Type B pancreatic cell (in vitro differentiated cells): ENCODE measurements at regions not wholly inside any gene's neighbourhood (a gene's known extent, or its start where the extent isn't known, plus 50 kb on each side); places are given as distances from the start of the nearest gene placed in this dataset.

ENCODE experiments used
- DNase-seq: peaks from one replicate; pipeline ENCODE4 v3.0.0; 2021; ENCODE audit warnings: mixed read lengths; ENCODE audit not compliant: unreplicated experiment; ENCODE audit errors: extremely low spot score
- H3K27ac Mint-ChIP-seq: 2 replicates; pipeline ENCODE4 v1.8.0; 2021; ENCODE audit warnings: mild to moderate bottlenecking, mixed read lengths
- H3K27me3 Mint-ChIP-seq: 2 replicates; pipeline ENCODE4 v1.8.0; 2021; ENCODE audit warnings: mixed read lengths
- H3K36me3 Mint-ChIP-seq: 2 replicates; pipeline ENCODE4 v1.8.0; 2021; ENCODE audit warnings: mixed read lengths
- H3K4me1 Mint-ChIP-seq: one replicate; pipeline ENCODE4 v1.8.0; 2021; ENCODE audit warnings: mixed read lengths; ENCODE audit not compliant: unreplicated experiment
- H3K4me3 Mint-ChIP-seq: 2 replicates; pipeline ENCODE4 v1.8.0; 2021; ENCODE audit warnings: mild to moderate bottlenecking, mixed read lengths
- H3K9me3 Mint-ChIP-seq: 2 replicates; pipeline ENCODE4 v1.8.0; 2021; ENCODE audit warnings: mixed read lengths
- TF ChIP-seq, protein P1 (sequence below): fragments of 200-600 bp; sonication (generic); conservative IDR thresholded peaks from 2 replicates; pipeline ENCODE4 v1.5.0; 2021; ENCODE audit warnings: antibody characterized with exemption, mild to moderate bottlenecking

DNA sequence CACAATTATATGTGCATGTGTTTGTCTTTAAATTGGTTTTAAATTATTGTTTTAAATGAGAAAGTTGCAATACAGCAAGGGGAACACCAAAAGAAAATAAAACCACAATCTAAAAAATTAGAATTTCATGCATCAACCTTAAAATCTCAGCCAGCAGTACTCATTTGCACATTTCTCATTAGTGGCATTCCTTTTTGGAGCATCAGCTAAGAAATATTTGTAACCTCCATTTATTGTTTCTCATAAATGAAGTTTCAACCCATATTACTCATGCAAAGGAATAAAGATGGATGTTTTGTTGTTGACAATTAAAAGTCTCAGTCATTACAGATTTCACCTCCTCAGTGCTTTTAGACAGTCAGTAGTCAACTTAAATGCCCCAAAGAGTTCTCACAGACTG is 160.1 kb downstream of the TBX15 start:
- DNase-seq = no peak
- Mint-ChIP-seq H3K36me3 (no peaks in the 10 kb centered on the region), H3K4me3 (no peak overlapping the region), H3K27me3 (no peaks in the 10 kb centered on the region), H3K9me3 (peaks cover 13% of the 10 kb centered on the region), H3K27ac (no peak overlapping the region), H3K4me1 (no peaks in the 10 kb centered on the region)
- TF ChIP-seq, protein P1, sequence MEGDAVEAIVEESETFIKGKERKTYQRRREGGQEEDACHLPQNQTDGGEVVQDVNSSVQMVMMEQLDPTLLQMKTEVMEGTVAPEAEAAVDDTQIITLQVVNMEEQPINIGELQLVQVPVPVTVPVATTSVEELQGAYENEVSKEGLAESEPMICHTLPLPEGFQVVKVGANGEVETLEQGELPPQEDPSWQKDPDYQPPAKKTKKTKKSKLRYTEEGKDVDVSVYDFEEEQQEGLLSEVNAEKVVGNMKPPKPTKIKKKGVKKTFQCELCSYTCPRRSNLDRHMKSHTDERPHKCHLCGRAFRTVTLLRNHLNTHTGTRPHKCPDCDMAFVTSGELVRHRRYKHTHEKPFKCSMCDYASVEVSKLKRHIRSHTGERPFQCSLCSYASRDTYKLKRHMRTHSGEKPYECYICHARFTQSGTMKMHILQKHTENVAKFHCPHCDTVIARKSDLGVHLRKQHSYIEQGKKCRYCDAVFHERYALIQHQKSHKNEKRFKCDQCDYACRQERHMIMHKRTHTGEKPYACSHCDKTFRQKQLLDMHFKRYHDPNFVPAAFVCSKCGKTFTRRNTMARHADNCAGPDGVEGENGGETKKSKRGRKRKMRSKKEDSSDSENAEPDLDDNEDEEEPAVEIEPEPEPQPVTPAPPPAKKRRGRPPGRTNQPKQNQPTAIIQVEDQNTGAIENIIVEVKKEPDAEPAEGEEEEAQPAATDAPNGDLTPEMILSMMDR = no peak

- Mint-ChIP-seq H3K9me3 (peaks cover 13% of the 10 kb centered on the region), H3K4me1 (no peaks in the 10 kb centered on the region), H3K27ac (no peak overlapping the region), H3K27me3 (no peaks in the 10 kb centered on the region), H3K36me3 (no peaks in the 10 kb centered on the region), H3K4me3 (no peak overlapping the region)
- TF ChIP-seq, protein P1 = no peak
- DNase-seq = no peak
Observed at GRCh38 chr1:118827636-118828035, 160.5 kb downstream of the TBX15 start.

DNA sequence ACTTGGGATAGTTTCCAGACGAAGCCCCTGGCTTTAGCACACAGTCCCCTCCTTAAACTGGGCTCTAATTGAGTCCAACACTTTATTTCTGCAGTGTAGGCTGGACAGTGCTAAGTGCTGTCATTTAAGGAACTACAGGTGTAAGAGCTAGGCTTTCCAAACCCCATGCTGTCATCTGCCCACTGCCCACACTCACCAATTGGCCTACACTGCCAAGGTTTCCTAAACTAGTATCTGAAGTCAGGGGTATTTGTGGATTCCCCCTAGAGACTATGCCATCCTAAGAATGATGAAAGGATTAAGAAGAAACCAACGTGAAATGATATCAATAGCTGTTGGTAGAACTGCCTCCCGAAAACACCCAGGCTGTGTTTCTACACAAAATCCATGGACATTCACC is 160.9 kb downstream of the TBX15 start:
- H3K9me3 Mint-ChIP-seq = peaks cover 13% of the 10 kb centered on the region
- TF ChIP-seq, protein P1 = no peak
- no peak overlapping the region for H3K4me3 Mint-ChIP-seq
- no peak overlapping the region for H3K27ac Mint-ChIP-seq
- H3K4me1 Mint-ChIP-seq = no peaks in the 10 kb centered on the region
- H3K36me3 Mint-ChIP-seq = no peaks in the 10 kb centered on the region
- DNase-seq = no peak
- no peaks in the 10 kb centered on the region for H3K27me3 Mint-ChIP-seq

DNA sequence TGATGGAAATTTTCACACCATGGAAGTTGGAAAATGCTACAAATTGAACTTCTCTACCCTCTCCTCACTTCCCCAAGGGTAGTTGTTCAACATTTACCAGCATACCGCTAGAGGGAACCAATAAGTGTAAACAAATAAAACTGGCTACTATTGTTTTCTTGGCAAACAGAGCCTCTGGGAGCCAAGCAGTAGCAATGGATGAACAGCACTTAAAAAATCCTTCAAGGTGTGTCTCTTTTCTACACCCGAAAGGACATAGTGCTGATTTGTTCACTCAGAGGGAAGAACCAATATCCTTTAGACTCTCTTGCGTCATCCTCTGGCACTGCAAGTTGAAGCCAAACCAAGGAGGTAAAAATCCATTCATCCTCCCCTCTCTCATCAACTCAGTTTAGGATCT is 161.5 kb downstream of the TBX15 start:
- TF ChIP-seq, protein P1 = no peak
- Mint-ChIP-seq H3K36me3 (no peaks in the 10 kb centered on the region), H3K27ac (no peak overlapping the region), H3K27me3 (no peaks in the 10 kb centered on the region), H3K4me3 (no peak overlapping the region), H3K9me3 (peaks cover 13% of the 10 kb centered on the region), H3K4me1 (no peaks in the 10 kb centered on the region)
- no peak for DNase-seq

DNA sequence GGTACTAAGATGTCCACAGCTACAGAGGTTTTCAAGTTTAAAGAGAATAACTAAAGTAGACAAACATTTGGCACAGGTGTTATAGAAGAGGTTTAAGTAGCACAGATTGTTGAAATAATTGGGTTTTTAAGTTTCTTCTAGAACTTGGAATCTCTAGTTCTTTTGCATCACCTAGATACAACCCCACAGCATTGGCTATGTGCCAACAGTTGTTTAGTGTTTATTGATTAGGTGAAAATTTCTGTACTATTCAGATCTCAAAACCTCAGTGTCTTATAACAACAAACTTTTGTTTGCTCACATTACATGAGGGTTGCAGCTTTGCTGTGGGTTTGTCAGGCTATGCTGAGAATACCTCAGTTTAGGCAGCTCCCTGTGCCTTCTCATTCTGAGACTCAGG is 162.5 kb downstream of the TBX15 start:
- Mint-ChIP-seq H3K27ac (no peak overlapping the region), H3K27me3 (no peaks in the 10 kb centered on the region), H3K4me1 (no peaks in the 10 kb centered on the region), H3K4me3 (no peak overlapping the region), H3K36me3 (no peaks in the 10 kb centered on the region), H3K9me3 (peaks cover 6% of the 10 kb centered on the region)
- TF ChIP-seq, protein P1 = no peak
- DNase-seq = no peak

GRCh38 chr1:118821801-118822200 is 166.3 kb downstream of the TBX15 start:
- no peaks in the 10 kb centered on the region for H3K4me1 Mint-ChIP-seq
- H3K27me3 Mint-ChIP-seq = no peaks in the 10 kb centered on the region
- no peaks in the 10 kb centered on the region for H3K9me3 Mint-ChIP-seq
- no peak overlapping the region for H3K4me3 Mint-ChIP-seq
- TF ChIP-seq, protein P1 = no peak
- no peak overlapping the region for H3K27ac Mint-ChIP-seq
- no peak for DNase-seq
- no peaks in the 10 kb centered on the region for H3K36me3 Mint-ChIP-seq
